GM23338 (cell line): ENCODE measurements at regions not wholly inside any gene's neighbourhood (a gene's known extent, or its start where the extent isn't known, plus 50 kb on each side); places are given as distances from the start of the nearest gene placed in this dataset.

Source experiments
- ATAC-seq: fragments of 200-7000 bp; cut with Tn5 transposase; 3 replicates; pipeline ENCODE4 v1.9.1; 2020
- DNase-seq: peaks from one replicate; pipeline ENCODE4 v3.0.0-alpha.2; 2015; ENCODE audit warnings: low spot score
- H2AFZ ChIP-seq: fragments of 200-600 bp; sonication (generic); 2 replicates; pipeline ENCODE4 v1.8.0; 2016; ENCODE audit warnings: antibody characterized with exemption, mild to moderate bottlenecking, moderate library complexity
- H3F3A ChIP-seq: fragments of 200-600 bp; sonication (generic); replicated peaks from 2 replicates; pipeline ENCODE4 v1.8.0; 2017; ENCODE audit warnings: antibody characterized with exemption, mixed run types, low read depth
- H3K27ac ChIP-seq: fragments of 200-600 bp; sonication (generic); 2 replicates; pipeline ENCODE4 v1.6.1; 2016; ENCODE audit warnings: low read depth
- H3K27me3 ChIP-seq: fragments of 200-600 bp; sonication (generic); 2 replicates; pipeline ENCODE4 v1.8.0; 2016; ENCODE audit warnings: mild to moderate bottlenecking, mixed run types, moderate library complexity; ENCODE audit not compliant: insufficient read depth
- H3K36me3 ChIP-seq: fragments of 200-600 bp; sonication (generic); 2 replicates; pipeline ENCODE4 v1.8.0; 2016; ENCODE audit warnings: mild to moderate bottlenecking; ENCODE audit not compliant: insufficient read depth
- H3K4me1 ChIP-seq: fragments of 200-600 bp; sonication (generic); 2 replicates; pipeline ENCODE4 v1.8.0; 2016; ENCODE audit warnings: mild to moderate bottlenecking, moderate library complexity; ENCODE audit not compliant: insufficient read depth
- H3K4me2 ChIP-seq: fragments of 200-600 bp; sonication (generic); 2 replicates; pipeline ENCODE4 v1.7.1; 2017; ENCODE audit warnings: mixed run types
- H3K4me3 ChIP-seq: fragments of 200-600 bp; sonication (generic); 2 replicates; pipeline ENCODE4 v1.6.1; 2016; ENCODE audit warnings: mixed run types
- H3K79me2 ChIP-seq: fragments of 200-600 bp; sonication (generic); replicated peaks from 2 replicates; pipeline ENCODE4 v1.8.0; 2017; ENCODE audit warnings: mild to moderate bottlenecking; ENCODE audit not compliant: insufficient read depth
- H3K9me2 ChIP-seq: fragments of 200-600 bp; sonication (generic); 2 replicates; pipeline ENCODE4 v1.8.0; 2017; ENCODE audit not compliant: insufficient read depth
- H4K20me1 ChIP-seq: fragments of 200-600 bp; sonication (generic); replicated peaks from 2 replicates; pipeline ENCODE4 v1.8.0; 2017; ENCODE audit warnings: mild to moderate bottlenecking; ENCODE audit not compliant: insufficient read depth
- H3K27ac Mint-ChIP-seq: 2 replicates; pipeline ENCODE4 v1.8.0; 2020; ENCODE audit warnings: inconsistent platforms, mild to moderate bottlenecking, moderate library complexity, mixed read lengths
- H3K27me3 Mint-ChIP-seq: 3 replicates; pipeline ENCODE4 v1.8.0; 2022; ENCODE audit warnings: low read depth, mild to moderate bottlenecking, moderate library complexity, mixed read lengths, inconsistent platforms; ENCODE audit not compliant: insufficient read depth, poor library complexity
- H3K36me3 Mint-ChIP-seq: 3 replicates; pipeline ENCODE4 v1.8.0; 2021; ENCODE audit warnings: low read depth, mild to moderate bottlenecking, inconsistent platforms, moderate library complexity, mixed read lengths
- H3K4me1 Mint-ChIP-seq: 3 replicates; pipeline ENCODE4 v1.8.0; 2020; ENCODE audit warnings: mild to moderate bottlenecking, inconsistent platforms, mixed read lengths
- H3K4me3 Mint-ChIP-seq: 3 replicates; pipeline ENCODE4 v1.8.0; 2021; ENCODE audit warnings: moderate library complexity, mild to moderate bottlenecking, inconsistent platforms, mixed read lengths
- H3K9me3 Mint-ChIP-seq: 3 replicates; pipeline ENCODE4 v1.8.0; 2020; ENCODE audit warnings: moderate library complexity, mild to moderate bottlenecking, inconsistent platforms, mixed read lengths
- CREB1 ChIP-seq: fragments of 250-450 bp; sonication (Bioruptor Pico); IDR thresholded peaks from 2 replicates; pipeline ENCODE4 v1.5.0; 2020; ENCODE audit warnings: low read depth, mild to moderate bottlenecking, moderate library complexity
- EZH2phosphoT487 ChIP-seq: fragments of 200-600 bp; sonication (generic); IDR thresholded peaks from one replicate; pipeline ENCODE4 v1.8.1; 2018; ENCODE audit warnings: antibody characterized with exemption; ENCODE audit not compliant: unreplicated experiment
- JUNB ChIP-seq: IDR thresholded peaks from one replicate; pipeline ENCODE4 v1.6.1; 2016; ENCODE audit warnings: antibody characterized with exemption; ENCODE audit not compliant: unreplicated experiment
- NANOG ChIP-seq: IDR thresholded peaks from 2 replicates; pipeline ENCODE4 v1.6.1; 2016; ENCODE audit warnings: antibody characterized with exemption, borderline replicate concordance
- POLR2AphosphoS5 ChIP-seq: IDR thresholded peaks from 2 replicates; pipeline ENCODE4 v1.6.1; 2016; ENCODE audit warnings: antibody characterized with exemption, low read depth
- ZNF331 ChIP-seq: fragments of 250-450 bp; sonication (Bioruptor Pico); IDR thresholded peaks from 2 replicates; pipeline ENCODE4 v1.5.0; 2020; ENCODE audit warnings: low read depth, mild to moderate bottlenecking, moderate library complexity
- TF ChIP-seq, protein P1 (sequence below): fragments of 250-450 bp; sonication (Bioruptor Pico); IDR thresholded peaks from 2 replicates; pipeline ENCODE4 v1.5.0; 2020; ENCODE audit warnings: mild to moderate bottlenecking, moderate library complexity

DNA sequence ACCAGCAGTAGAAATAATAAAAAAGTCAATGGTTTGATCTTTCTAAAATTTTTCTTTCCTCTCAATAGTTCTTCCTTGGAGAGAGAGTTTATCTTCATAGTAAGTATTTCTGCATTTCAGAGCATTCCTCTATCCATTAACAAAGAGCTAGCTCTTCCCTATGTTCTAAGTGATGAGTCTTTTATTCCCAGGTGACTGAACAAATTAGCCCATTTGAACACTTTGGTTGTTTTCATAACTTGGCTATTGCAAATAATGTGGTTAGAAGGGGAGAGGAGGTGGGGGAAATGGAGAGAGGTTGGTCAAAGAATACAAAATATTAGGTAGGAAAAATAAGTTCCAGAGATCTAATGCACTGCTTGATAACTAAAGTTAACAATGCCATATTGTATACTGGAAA is 598.9 kb downstream of the KCNT2 start (continued):
- TF ChIP-seq, protein P1, sequence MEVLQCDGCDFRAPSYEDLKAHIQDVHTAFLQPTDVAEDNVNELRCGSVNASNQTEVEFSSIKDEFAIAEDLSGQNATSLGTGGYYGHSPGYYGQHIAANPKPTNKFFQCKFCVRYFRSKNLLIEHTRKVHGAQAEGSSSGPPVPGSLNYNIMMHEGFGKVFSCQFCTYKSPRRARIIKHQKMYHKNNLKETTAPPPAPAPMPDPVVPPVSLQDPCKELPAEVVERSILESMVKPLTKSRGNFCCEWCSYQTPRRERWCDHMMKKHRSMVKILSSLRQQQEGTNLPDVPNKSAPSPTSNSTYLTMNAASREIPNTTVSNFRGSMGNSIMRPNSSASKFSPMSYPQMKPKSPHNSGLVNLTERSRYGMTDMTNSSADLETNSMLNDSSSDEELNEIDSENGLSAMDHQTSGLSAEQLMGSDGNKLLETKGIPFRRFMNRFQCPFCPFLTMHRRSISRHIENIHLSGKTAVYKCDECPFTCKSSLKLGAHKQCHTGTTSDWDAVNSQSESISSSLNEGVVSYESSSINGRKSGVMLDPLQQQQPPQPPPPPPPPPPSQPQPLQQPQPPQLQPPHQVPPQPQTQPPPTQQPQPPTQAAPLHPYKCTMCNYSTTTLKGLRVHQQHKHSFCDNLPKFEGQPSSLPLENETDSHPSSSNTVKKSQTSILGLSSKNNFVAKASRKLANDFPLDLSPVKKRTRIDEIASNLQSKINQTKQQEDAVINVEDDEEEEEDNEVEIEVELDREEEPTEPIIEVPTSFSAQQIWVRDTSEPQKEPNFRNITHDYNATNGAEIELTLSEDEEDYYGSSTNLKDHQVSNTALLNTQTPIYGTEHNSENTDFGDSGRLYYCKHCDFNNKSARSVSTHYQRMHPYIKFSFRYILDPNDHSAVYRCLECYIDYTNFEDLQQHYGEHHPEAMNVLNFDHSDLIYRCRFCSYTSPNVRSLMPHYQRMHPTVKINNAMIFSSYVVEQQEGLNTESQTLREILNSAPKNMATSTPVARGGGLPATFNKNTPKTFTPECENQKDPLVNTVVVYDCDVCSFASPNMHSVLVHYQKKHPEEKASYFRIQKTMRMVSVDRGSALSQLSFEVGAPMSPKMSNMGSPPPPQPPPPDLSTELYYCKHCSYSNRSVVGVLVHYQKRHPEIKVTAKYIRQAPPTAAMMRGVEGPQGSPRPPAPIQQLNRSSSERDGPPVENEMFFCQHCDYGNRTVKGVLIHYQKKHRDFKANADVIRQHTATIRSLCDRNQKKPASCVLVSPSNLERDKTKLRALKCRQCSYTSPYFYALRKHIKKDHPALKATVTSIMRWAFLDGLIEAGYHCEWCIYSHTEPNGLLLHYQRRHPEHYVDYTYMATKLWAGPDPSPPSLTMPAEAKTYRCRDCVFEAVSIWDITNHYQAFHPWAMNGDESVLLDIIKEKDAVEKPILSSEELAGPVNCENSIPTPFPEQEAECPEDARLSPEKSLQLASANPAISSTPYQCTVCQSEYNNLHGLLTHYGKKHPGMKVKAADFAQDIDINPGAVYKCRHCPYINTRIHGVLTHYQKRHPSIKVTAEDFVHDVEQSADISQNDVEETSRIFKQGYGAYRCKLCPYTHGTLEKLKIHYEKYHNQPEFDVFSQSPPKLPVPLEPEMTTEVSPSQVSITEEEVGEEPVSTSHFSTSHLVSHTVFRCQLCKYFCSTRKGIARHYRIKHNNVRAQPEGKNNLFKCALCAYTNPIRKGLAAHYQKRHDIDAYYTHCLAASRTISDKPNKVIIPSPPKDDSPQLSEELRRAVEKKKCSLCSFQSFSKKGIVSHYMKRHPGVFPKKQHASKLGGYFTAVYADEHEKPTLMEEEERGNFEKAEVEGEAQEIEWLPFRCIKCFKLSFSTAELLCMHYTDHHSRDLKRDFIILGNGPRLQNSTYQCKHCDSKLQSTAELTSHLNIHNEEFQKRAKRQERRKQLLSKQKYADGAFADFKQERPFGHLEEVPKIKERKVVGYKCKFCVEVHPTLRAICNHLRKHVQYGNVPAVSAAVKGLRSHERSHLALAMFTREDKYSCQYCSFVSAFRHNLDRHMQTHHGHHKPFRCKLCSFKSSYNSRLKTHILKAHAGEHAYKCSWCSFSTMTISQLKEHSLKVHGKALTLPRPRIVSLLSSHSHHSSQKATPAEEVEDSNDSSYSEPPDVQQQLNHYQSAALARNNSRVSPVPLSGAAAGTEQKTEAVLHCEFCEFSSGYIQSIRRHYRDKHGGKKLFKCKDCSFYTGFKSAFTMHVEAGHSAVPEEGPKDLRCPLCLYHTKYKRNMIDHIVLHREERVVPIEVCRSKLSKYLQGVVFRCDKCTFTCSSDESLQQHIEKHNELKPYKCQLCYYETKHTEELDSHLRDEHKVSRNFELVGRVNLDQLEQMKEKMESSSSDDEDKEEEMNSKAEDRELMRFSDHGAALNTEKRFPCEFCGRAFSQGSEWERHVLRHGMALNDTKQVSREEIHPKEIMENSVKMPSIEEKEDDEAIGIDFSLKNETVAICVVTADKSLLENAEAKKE (CRISPR knock-in tag): no peak

DNA sequence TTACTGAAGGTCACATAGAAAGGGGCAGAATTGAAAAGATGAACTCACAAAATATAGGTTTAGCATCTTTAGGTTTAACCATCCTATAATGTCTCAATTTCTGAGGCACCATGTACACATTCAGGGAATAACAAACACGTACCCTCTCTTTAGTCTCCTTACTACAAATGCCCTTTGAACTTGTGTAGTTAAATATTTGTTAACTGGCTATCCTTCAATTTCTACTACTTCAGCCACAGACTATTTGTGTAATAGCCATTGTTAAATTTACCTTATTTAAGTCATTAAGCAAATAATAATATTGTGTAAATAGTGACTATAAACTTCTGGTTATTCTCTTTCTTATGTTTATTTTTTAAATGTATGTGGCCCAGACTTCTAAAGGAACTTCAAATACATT is 600.5 kb downstream of the KCNT2 start:
- peaks cover 6% of the 10 kb centered on the region; the same call in 2 of the 3 replicates for H3K36me3 Mint-ChIP-seq
- no peak overlapping the region for H3K27ac ChIP-seq
- H3K9me3 Mint-ChIP-seq: no peaks in the 10 kb centered on the region

More for the DNA sequence above, 600.5 kb downstream of the KCNT2 start:
- Mint-ChIP-seq H3K4me1 (peaks cover 30% of the 10 kb centered on the region), H3K4me3 (no peak overlapping the region), H3K27me3 (peaks cover 3% of the 10 kb centered on the region), H3K27ac (no peak overlapping the region)
- no peak overlapping the region for H3K4me3 ChIP-seq
- peaks cover 10% of the 10 kb centered on the region for H3K4me1 ChIP-seq
- ATAC-seq: no peak
- TF ChIP-seq EZH2phosphoT487 (no peak), ZNF331 (CRISPR knock-in tag) (no peak), JUNB (no peak), POLR2AphosphoS5 (no peak), NANOG (no peak), CREB1 (CRISPR knock-in tag) (no peak)
- TF ChIP-seq, protein P1 (CRISPR knock-in tag): no peak
- no peaks in the 10 kb centered on the region for H3K79me2 ChIP-seq
- DNase-seq: no peak
- no peaks in the 10 kb centered on the region for H3K36me3 ChIP-seq
- H3F3A ChIP-seq: no peaks in the 10 kb centered on the region
- H3K27me3 ChIP-seq: no peaks in the 10 kb centered on the region
- no peaks in the 10 kb centered on the region for H4K20me1 ChIP-seq
- no peak overlapping the region for H2AFZ ChIP-seq
- H3K4me2 ChIP-seq: no peak overlapping the region
- no peaks in the 10 kb centered on the region; the same call in 1 of the 2 replicates for H3K9me2 ChIP-seq
